SK-N-SH (cell line): ENCODE measurements at regions not wholly inside any gene's neighbourhood (a gene's known extent, or its start where the extent isn't known, plus 50 kb on each side); places are given as distances from the start of the nearest gene placed in this dataset.

Source experiments
- CTCF ChIA-PET: fragments of 300-600, 350-600 bp; formaldehyde crosslinking; extraction: SDS; loops from one replicate; lab custom pipeline; 2021; lab: Yijun Ruan, JAX
- POLR2A ChIA-PET: fragments of 350-600 bp; sonication (Branson Sonifier 250); formaldehyde crosslinking; extraction: SDS; loops from one replicate; lab custom pipeline; 2020; ENCODE audit warnings: antibody characterized with exemption, inconsistent platforms; lab: Yijun Ruan, JAX
- DNase-seq: peaks from one replicate; pipeline ENCODE4 v3.0.0; 2012
- H2AFZ ChIP-seq: fragments of 200-600 bp; sonication (generic); 2 replicates; pipeline ENCODE4 v1.8.1; 2016; ENCODE audit warnings: antibody characterized with exemption, mild to moderate bottlenecking, low read depth
- H3F3A ChIP-seq: fragments of 200-600 bp; sonication (generic); replicated peaks from 2 replicates; pipeline ENCODE3; 2016; ENCODE audit warnings: antibody characterized with exemption, mild to moderate bottlenecking; ENCODE audit not compliant: insufficient read depth
- H3K27ac ChIP-seq, 2 experiments: fragments of 200-500 bp in 1 of 2; fragments of 200-600 bp in 1 of 2; sonication (Bioruptor generic) in 1 of 2; sonication (generic), shearing (Covaris generic) in 1 of 2; 2 replicates each; pipeline versions ENCODE4 v1.5.1 to v1.6.1; 2014 to 2016; ENCODE audit warnings: low read depth in 2 of 2, inconsistent platforms in 1 of 2, low read length in 1 of 2, mild to moderate bottlenecking in 1 of 2, mixed read lengths in 1 of 2
- H3K27me3 ChIP-seq: fragments of 200-600 bp; sonication (generic), shearing (Covaris generic); 2 replicates; pipeline ENCODE4 v1.6.1; 2016; ENCODE audit warnings: mixed run types; ENCODE audit not compliant: insufficient read depth
- H3K36me3 ChIP-seq, 2 experiments: fragments of 200-500 bp in 1 of 2; fragments of 200-600 bp in 1 of 2; sonication (Bioruptor generic) in 1 of 2; sonication (generic) in 1 of 2; replicated peaks in 1 of 2; 2 replicates each; pipeline versions ENCODE3 to v1.5.1; 2014 to 2016; ENCODE audit warnings: low read length in 1 of 2, mild to moderate bottlenecking in 1 of 2; ENCODE audit not compliant: insufficient read depth in 2 of 2, control insufficient read depth in 1 of 2
- H3K4me1 ChIP-seq, 2 experiments: fragments of 200-500 bp in 1 of 2; fragments of 200-600 bp in 1 of 2; sonication (Bioruptor generic) in 1 of 2; sonication (generic), shearing (Covaris generic) in 1 of 2; 2 replicates each; pipeline versions ENCODE4 v1.5.1 to v1.6.1; 2014 to 2016; ENCODE audit warnings: low read depth in 1 of 2, low read length in 1 of 2, mixed run types in 1 of 2; ENCODE audit not compliant: insufficient read depth in 2 of 2, control insufficient read depth in 1 of 2
- H3K4me2 ChIP-seq: fragments of 200-600 bp; sonication (generic), shearing (Covaris generic); 2 replicates; pipeline ENCODE4 v1.6.1; 2017; ENCODE audit warnings: mixed run types
- H3K4me3 ChIP-seq, 2 experiments: fragments of 200-500 bp in 1 of 2; fragments of 200-600 bp in 1 of 2; sonication (Bioruptor generic) in 1 of 2; sonication (generic), shearing (Covaris generic) in 1 of 2; 2 replicates each; pipeline versions ENCODE4 v1.5.1 to v1.8.1; 2014 to 2016; ENCODE audit warnings: low read depth in 2 of 2, inconsistent platforms in 1 of 2, low read length in 1 of 2, mild to moderate bottlenecking in 1 of 2, mixed read lengths in 1 of 2, moderate library complexity in 1 of 2
- H3K79me2 ChIP-seq: fragments of 200-600 bp; sonication (generic); 2 replicates; pipeline ENCODE4 v1.8.1; 2017; ENCODE audit warnings: mild to moderate bottlenecking; ENCODE audit not compliant: insufficient read depth
- H3K9ac ChIP-seq: fragments of 200-600 bp; sonication (generic); 2 replicates; pipeline ENCODE4 v1.6.1; 2017; ENCODE audit warnings: mixed run types
- H3K9me2 ChIP-seq: fragments of 200-600 bp; sonication (generic); 2 replicates; pipeline ENCODE4 v1.6.1; 2017; ENCODE audit warnings: mixed run types
- H3K9me3 ChIP-seq: fragments of 200-600 bp; sonication (generic); 2 replicates; pipeline ENCODE4 v1.6.1; 2017; ENCODE audit warnings: mixed run types, mild to moderate bottlenecking, moderate library complexity
- H4K20me1 ChIP-seq: fragments of 200-600 bp; sonication (generic); 2 replicates; pipeline ENCODE4 v1.6.1; 2017; ENCODE audit warnings: mild to moderate bottlenecking, mixed run types; ENCODE audit not compliant: insufficient read depth
- ELF1 ChIP-seq: IDR thresholded peaks from 2 replicates; pipeline ENCODE4 v1.4.0; 2012
- FOXJ3 ChIP-seq: sonication (generic); formaldehyde crosslinking; IDR thresholded peaks from 2 replicates; pipeline ENCODE4 v1.5.1; 2020; ENCODE audit warnings: mild to moderate bottlenecking, missing genetic modification reagents
- GABPA ChIP-seq: IDR thresholded peaks from 2 replicates; pipeline ENCODE4 v1.4.0; 2012; ENCODE audit warnings: low read depth, mild to moderate bottlenecking
- JUND ChIP-seq: IDR thresholded peaks from 2 replicates; pipeline ENCODE4 v1.4.0; 2012
- MAX ChIP-seq: IDR thresholded peaks from 2 replicates; pipeline ENCODE4 v1.4.0; 2012; ENCODE audit warnings: low read depth
- PBX3 ChIP-seq: IDR thresholded peaks from 2 replicates; pipeline ENCODE4; 2012
- RCOR1 ChIP-seq: fragments of 150-350 bp; IDR thresholded peaks from 2 replicates; pipeline ENCODE4 v1.6.1; 2017; ENCODE audit warnings: antibody characterized with exemption, low read length
- RFX5 ChIP-seq: IDR thresholded peaks from 2 replicates; pipeline ENCODE4 v1.6.1; 2012; ENCODE audit warnings: mild to moderate bottlenecking, improper control_type of control experiment, low read length
- SIN3A ChIP-seq: IDR thresholded peaks from 2 replicates; pipeline ENCODE4 v1.6.1; 2012; ENCODE audit warnings: low read depth, mild to moderate bottlenecking, low read length, moderate library complexity, borderline replicate concordance
- SMC3 ChIP-seq: IDR thresholded peaks from 2 replicates; pipeline ENCODE4 v1.6.1; 2012; ENCODE audit warnings: low read depth, low read length, improper control_type of control experiment
- USF1 ChIP-seq: IDR thresholded peaks from 2 replicates; pipeline ENCODE4 v1.4.0; 2012; ENCODE audit warnings: low read depth, borderline replicate concordance
- WGBS: methylation state at CpG from one replicate; pipeline ENCODE4 v1.1.6; 2017; ENCODE audit warnings: low lambda C conversion rate; 5-methylcytosine and 5-hydroxymethylcytosine counted together

GRCh38 chr6:156659822-156660198 is 117.4 kb upstream of the ARID1B start:
- Histone ChIP-seq H3K36me3 (no peaks in the 10 kb centered on the region), H3K4me1 (no peaks in the 10 kb centered on the region; a peak in 1 of 4 replicates), H2AFZ (no peak overlapping the region), H3K4me3 (no peak overlapping the region), H3K9ac (no peak overlapping the region), H3K27ac (no peak overlapping the region), H3K79me2 (no peaks in the 10 kb centered on the region), H3K9me2 (no peaks in the 10 kb centered on the region), H3K4me2 (no peak overlapping the region), H3F3A (no peaks in the 10 kb centered on the region), H3K9me3 (no peaks in the 10 kb centered on the region), H4K20me1 (no peaks in the 10 kb centered on the region), H3K27me3 (no peaks in the 10 kb centered on the region)
- no peak for TF ChIP-seq SMC3
- TF ChIP-seq RFX5, result no peak
- no peak for TF ChIP-seq MAX
- TF ChIP-seq ELF1, result no peak
- no peak for TF ChIP-seq PBX3
- no peak for TF ChIP-seq USF1
- no peak for TF ChIP-seq SIN3A
- TF ChIP-seq FOXJ3 (CRISPR knock-in tag), result no peak
- TF ChIP-seq GABPA, result no peak
- ChIA-PET POLR2A (no interaction called here), CTCF (no interaction called here)
- 36% methylated on average over 2 of the region's 2 CpGs for WGBS
- DNase-seq, result no peak

- Histone ChIP-seq H3K27me3 (no peaks in the 10 kb centered on the region), H3K36me3 (no peaks in the 10 kb centered on the region), H3K9ac (no peak overlapping the region), H2AFZ (no peak overlapping the region), H3K9me3 (no peaks in the 10 kb centered on the region), H3K4me3 (no peak overlapping the region), H3K79me2 (no peaks in the 10 kb centered on the region), H3K4me1 (no peaks in the 10 kb centered on the region; a peak in 1 of 4 replicates), H3K4me2 (no peak overlapping the region), H3F3A (no peaks in the 10 kb centered on the region), H3K9me2 (no peaks in the 10 kb centered on the region), H3K27ac (no peak overlapping the region), H4K20me1 (no peaks in the 10 kb centered on the region)
- ChIA-PET POLR2A (no interaction called here), CTCF (interaction anchor here (0.6 to 0.8 kb wide), 2 partner anchors 375 to 525 kb away, joined by 3 read pairs; no protein-coding TSS in a partner anchor)
- WGBS, result 66% methylated on average over 7 of the region's 7 CpGs
- no peak for DNase-seq
- TF ChIP-seq RCOR1 (no peak), JUND (no peak)
These were observed 118.0 kb upstream of the ARID1B start for GRCh38 chr6:156658966-156659821.
